Lung (tissue), 11 donors: ENCODE measurements at regions not wholly inside any gene's neighbourhood (a gene's known extent, or its start where the extent isn't known, plus 50 kb on each side); places are given as distances from the start of the nearest gene placed in this dataset.

Experiments
- ATAC-seq: fragments of 200-7000 bp; cut with Tn5 transposase; one replicate; pipeline ENCODE4 v1.9.1; 2020; ENCODE audit warnings: moderate number of reproducible peaks; ENCODE audit not compliant: insufficient read depth, low FRiP score
- DNase-seq, 3 donors: peaks; one replicate each; pipeline ENCODE4 v3.0.0-alpha.2; 2013 to 2017
- H3K27ac ChIP-seq, 2 donors: one replicate each; pipeline ENCODE4 v1.5.1; 2013; ENCODE audit warnings: mild to moderate bottlenecking in 2 of 2, moderate library complexity in 2 of 2, control low read depth in 1 of 2, inconsistent platforms in 1 of 2, low read depth in 1 of 2, low read length in 1 of 2
- H3K27me3 ChIP-seq, 3 donors: one replicate each; pipeline ENCODE4 v1.5.1; 2013; ENCODE audit warnings: low read length in 2 of 3; ENCODE audit not compliant: control insufficient read depth in 3 of 3, insufficient read depth in 3 of 3
- H3K36me3 ChIP-seq, 4 donors: one replicate each; pipeline ENCODE4 v1.5.1; 2013; ENCODE audit warnings: low read length in 4 of 4, mild to moderate bottlenecking in 1 of 4, moderate library complexity in 1 of 4; ENCODE audit not compliant: control insufficient read depth in 4 of 4, insufficient read depth in 4 of 4
- H3K4me1 ChIP-seq, 5 donors: one replicate each; pipeline ENCODE4 v1.5.1; 2013; ENCODE audit warnings: low read length in 5 of 5, mild to moderate bottlenecking in 2 of 5, moderate library complexity in 1 of 5; ENCODE audit not compliant: control insufficient read depth in 5 of 5, insufficient read depth in 5 of 5
- H3K4me3 ChIP-seq: one replicate; pipeline ENCODE4 v1.5.1; 2013; ENCODE audit warnings: mild to moderate bottlenecking, control low read depth, moderate library complexity
- H3K9ac ChIP-seq, 2 donors: one replicate each; pipeline ENCODE4 v1.5.1; 2013; ENCODE audit warnings: low read length in 2 of 2, control low read depth in 1 of 2; ENCODE audit not compliant: insufficient read depth in 1 of 2
- H3K9me3 ChIP-seq, 4 donors: one replicate each; pipeline ENCODE4 v1.5.1; 2013; ENCODE audit warnings: low read length in 3 of 4, mild to moderate bottlenecking in 1 of 4, moderate library complexity in 1 of 4; ENCODE audit not compliant: control insufficient read depth in 4 of 4, insufficient read depth in 3 of 4
- CTCF ChIP-seq: IDR thresholded peaks from 2 replicates; pipeline ENCODE4 v1.5.1; 2012; ENCODE audit warnings: mild to moderate bottlenecking; ENCODE audit errors: control extremely low read depth, extremely low read depth
- WGBS, 2 donors: extraction: QIAGEN DNeasy Blood & Tissue Kit; methylation state at CpG; one replicate each; pipeline ENCODE4 v1.1.7; 2013; 5-methylcytosine and 5-hydroxymethylcytosine counted together
- donor health status: control.
- donor health status: control.
- donor health status: Bipolar disorder and iron deficiency.
- donor health status: healthy.
- donor health status: DM: yes; HTN: yes; CAD: no.

GRCh38 chr1:67601955-67602354 is 83.0 kb upstream of the GADD45A start:
- Histone ChIP-seq H3K4me1 (no peaks in the 10 kb centered on the region), H3K36me3 (no peaks in the 10 kb centered on the region), H3K9me3 (no peaks in the 10 kb centered on the region), H3K27ac (no peak overlapping the region), H3K9ac (no peak overlapping the region), H3K27me3 (no peaks in the 10 kb centered on the region), H3K4me3 (no peak overlapping the region)
- TF ChIP-seq CTCF = no peak
- DNase-seq = no peak
- 69 to 76% methylated on average over 2 of the region's 2 CpGs for WGBS, 2 donors
- no peak for ATAC-seq

- no peak for DNase-seq
- no peak overlapping the region for H3K9ac ChIP-seq
Measured at GRCh38 chr1:67604778-67605177, 80.2 kb upstream of the GADD45A start.

GRCh38 chr1:67605209-67605780 is 79.7 kb upstream of the GADD45A start:
- Histone ChIP-seq H3K9ac (no peak overlapping the region), H3K27me3 (no peaks in the 10 kb centered on the region), H3K9me3 (no peaks in the 10 kb centered on the region), H3K4me3 (no peak overlapping the region), H3K36me3 (no peaks in the 10 kb centered on the region), H3K4me1 (peaks cover 0 to 5% (median 0%) of the 10 kb centered on the region in 5 donors), H3K27ac (no peak overlapping the region)
- no peak for ATAC-seq
- 95 to 98% methylated on average over 7 of the region's 7 CpGs for whole genome bisulfite sequencing, 2 donors
- TF ChIP-seq CTCF = no peak
- DNase-seq = no peak

More at GRCh38 chr1:67604778-67605177, 80.2 kb upstream of the GADD45A start:
- ATAC-seq = no peak
- Histone ChIP-seq H3K9me3 (no peaks in the 10 kb centered on the region), H3K27ac (no peak overlapping the region), H3K36me3 (no peaks in the 10 kb centered on the region), H3K4me1 (peaks cover 0 to 5% (median 0%) of the 10 kb centered on the region in 5 donors), H3K27me3 (no peaks in the 10 kb centered on the region), H3K4me3 (no peak overlapping the region)
- TF ChIP-seq CTCF = no peak
- WGBS, 2 donors = 81 to 93% methylated on average over 5 of the region's 5 CpGs

GRCh38 chr1:67607286-67607685 is 77.7 kb upstream of the GADD45A start:
- ATAC-seq (no peak), DNase-seq (no peak)
- no peak overlapping the region for H3K9ac ChIP-seq
- TF ChIP-seq CTCF = no peak
- 87 to 91% methylated on average over 4 of the region's 4 CpGs for WGBS, 2 donors
- H3K27ac ChIP-seq = no peak overlapping the region
- H3K27me3 ChIP-seq = no peaks in the 10 kb centered on the region
- H3K36me3 ChIP-seq = no peaks in the 10 kb centered on the region
- no peaks in the 10 kb centered on the region for H3K9me3 ChIP-seq
- peaks cover 0 to 5% (median 0%) of the 10 kb centered on the region in 5 donors for H3K4me1 ChIP-seq
- no peak overlapping the region for H3K4me3 ChIP-seq
